Endodermal cell (in vitro differentiated cells): ENCODE measurements at regions not wholly inside any gene's neighbourhood (a gene's known extent, or its start where the extent isn't known, plus 50 kb on each side); places are given as distances from the start of the nearest gene placed in this dataset.

Source experiments
- DNase-seq: peaks from one replicate; pipeline ENCODE4 v3.0.0-alpha.2; 2017
- H3K27ac ChIP-seq: 2 replicates; pipeline ENCODE4 v1.5.1; 2013; ENCODE audit warnings: mild to moderate bottlenecking, low read depth, low read length, moderate library complexity
- H3K27me3 ChIP-seq: 2 replicates; pipeline ENCODE4 v1.6.1; 2013; ENCODE audit warnings: mild to moderate bottlenecking, low read length, moderate library complexity; ENCODE audit not compliant: insufficient read depth, control insufficient read depth, poor library complexity, severe bottlenecking
- H3K36me3 ChIP-seq: 2 replicates; pipeline ENCODE4 v1.7.0; 2013; ENCODE audit warnings: mild to moderate bottlenecking, low read length, moderate library complexity; ENCODE audit not compliant: control insufficient read depth, insufficient read depth
- H3K4me1 ChIP-seq: one replicate; pipeline ENCODE4 v1.7.0; 2013; ENCODE audit warnings: low read length; ENCODE audit not compliant: control insufficient read depth, insufficient read depth
- H3K4me3 ChIP-seq: 2 replicates; pipeline ENCODE4 v1.5.1; 2013; ENCODE audit warnings: mild to moderate bottlenecking, low read length, moderate library complexity
- H3K9ac ChIP-seq: 2 replicates; pipeline ENCODE4 v1.6.1; 2013; ENCODE audit warnings: mild to moderate bottlenecking, low read length, moderate library complexity; ENCODE audit not compliant: poor library complexity, severe bottlenecking; ENCODE audit errors: extremely low read depth
- H3K9me3 ChIP-seq: 2 replicates; pipeline ENCODE4 v1.6.1; 2013; ENCODE audit warnings: mild to moderate bottlenecking, low read length, moderate library complexity; ENCODE audit not compliant: control insufficient read depth
- H3K27ac Mint-ChIP-seq: 2 replicates; pipeline ENCODE4 v1.8.0; 2020; ENCODE audit warnings: mixed read lengths
- H3K27me3 Mint-ChIP-seq: 2 replicates; pipeline ENCODE4 v1.8.0; 2021; ENCODE audit warnings: mild to moderate bottlenecking, mixed read lengths; ENCODE audit not compliant: insufficient read depth
- H3K36me3 Mint-ChIP-seq: 2 replicates; pipeline ENCODE4 v1.8.0; 2020; ENCODE audit warnings: low read depth, mixed read lengths
- H3K4me1 Mint-ChIP-seq: 2 replicates; pipeline ENCODE4 v1.8.0; 2020; ENCODE audit warnings: mixed read lengths
- H3K4me3 Mint-ChIP-seq: 2 replicates; pipeline ENCODE4 v1.8.0; 2020; ENCODE audit warnings: mild to moderate bottlenecking, moderate library complexity, mixed read lengths
- H3K9me3 Mint-ChIP-seq: 2 replicates; pipeline ENCODE4 v1.8.0; 2020; ENCODE audit warnings: mild to moderate bottlenecking, mixed read lengths
- WGBS, 2 experiments: methylation state at CpG; one replicate each; pipeline versions ENCODE4 v1.1.5 to v1.1.7; 2013; ENCODE audit warnings: missing lambda C conversion rate in 2 of 2, mixed read lengths in 1 of 2; ENCODE audit not compliant: insufficient coverage in 1 of 2, insufficient read length in 1 of 2; 5-methylcytosine and 5-hydroxymethylcytosine counted together
- TF ChIP-seq, protein P1 (sequence below): fragments of 200-600 bp; sonication (generic); conservative IDR thresholded peaks from 2 replicates; pipeline ENCODE4 v1.5.0; 2021; ENCODE audit warnings: antibody characterized with exemption, mild to moderate bottlenecking

DNA sequence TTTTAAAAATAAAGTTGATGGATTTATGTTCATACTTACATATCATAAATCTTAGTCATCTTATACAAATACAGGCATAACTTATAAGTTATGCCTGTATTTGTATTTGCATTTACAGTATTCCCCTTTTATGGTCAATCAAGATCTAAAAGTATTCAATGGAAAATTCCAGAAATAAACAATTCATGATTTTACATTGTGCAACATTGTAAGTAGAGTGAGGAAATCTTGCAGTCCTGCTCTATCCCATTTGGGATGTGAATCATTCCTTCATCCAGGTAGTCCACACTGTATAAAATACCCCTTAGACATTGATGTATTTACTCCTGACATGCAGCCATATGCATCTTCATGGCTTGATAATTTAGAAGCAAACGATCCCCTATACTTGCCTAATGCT, 795.3 kb downstream of the SLITRK1 start:
- Mint-ChIP-seq H3K36me3 (peaks cover 2% of the 10 kb centered on the region), H3K9me3 (peaks cover 32% of the 10 kb centered on the region), H3K27ac (no peak overlapping the region), H3K4me1 (no peaks in the 10 kb centered on the region), H3K4me3 (no peak overlapping the region), H3K27me3 (no peaks in the 10 kb centered on the region)
- H3K27ac ChIP-seq, result no peak overlapping the region
- TF ChIP-seq, protein P1, sequence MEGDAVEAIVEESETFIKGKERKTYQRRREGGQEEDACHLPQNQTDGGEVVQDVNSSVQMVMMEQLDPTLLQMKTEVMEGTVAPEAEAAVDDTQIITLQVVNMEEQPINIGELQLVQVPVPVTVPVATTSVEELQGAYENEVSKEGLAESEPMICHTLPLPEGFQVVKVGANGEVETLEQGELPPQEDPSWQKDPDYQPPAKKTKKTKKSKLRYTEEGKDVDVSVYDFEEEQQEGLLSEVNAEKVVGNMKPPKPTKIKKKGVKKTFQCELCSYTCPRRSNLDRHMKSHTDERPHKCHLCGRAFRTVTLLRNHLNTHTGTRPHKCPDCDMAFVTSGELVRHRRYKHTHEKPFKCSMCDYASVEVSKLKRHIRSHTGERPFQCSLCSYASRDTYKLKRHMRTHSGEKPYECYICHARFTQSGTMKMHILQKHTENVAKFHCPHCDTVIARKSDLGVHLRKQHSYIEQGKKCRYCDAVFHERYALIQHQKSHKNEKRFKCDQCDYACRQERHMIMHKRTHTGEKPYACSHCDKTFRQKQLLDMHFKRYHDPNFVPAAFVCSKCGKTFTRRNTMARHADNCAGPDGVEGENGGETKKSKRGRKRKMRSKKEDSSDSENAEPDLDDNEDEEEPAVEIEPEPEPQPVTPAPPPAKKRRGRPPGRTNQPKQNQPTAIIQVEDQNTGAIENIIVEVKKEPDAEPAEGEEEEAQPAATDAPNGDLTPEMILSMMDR, result no peak
- WGBS, 2 experiments, result 80 to 95% methylated on average over 1 of the region's 1 CpG
- peaks cover 22% of the 10 kb centered on the region for H3K9me3 ChIP-seq
- no peak for DNase-seq
- H3K36me3 ChIP-seq, result no peaks in the 10 kb centered on the region
- no peak overlapping the region for H3K9ac ChIP-seq
- H3K4me1 ChIP-seq, result no peaks in the 10 kb centered on the region
- no peaks in the 10 kb centered on the region for H3K27me3 ChIP-seq
- no peak overlapping the region for H3K4me3 ChIP-seq

DNA sequence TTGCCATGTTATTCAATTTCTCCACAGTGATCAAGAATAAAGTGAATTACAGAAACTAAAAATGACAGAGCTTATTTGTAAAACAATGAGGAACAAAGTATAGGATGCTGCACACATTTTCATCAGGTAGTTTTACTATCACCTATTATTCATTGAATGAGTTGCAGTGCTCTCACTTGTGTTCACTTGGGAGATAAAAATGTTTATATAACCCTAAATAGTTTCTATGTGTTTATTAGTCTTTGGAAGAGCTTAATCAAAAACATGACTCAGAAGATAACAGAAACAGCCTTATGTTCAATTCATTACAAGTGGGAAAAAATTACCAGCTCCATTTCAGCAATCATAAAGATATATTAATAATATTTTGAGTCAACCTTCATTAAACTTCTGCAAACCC, 796.2 kb downstream of the SLITRK1 start:
- H3K4me1 Mint-ChIP-seq, result no peaks in the 10 kb centered on the region
- H3K4me3 Mint-ChIP-seq, result no peak overlapping the region
- Histone ChIP-seq H3K4me1 (no peaks in the 10 kb centered on the region), H3K27me3 (no peaks in the 10 kb centered on the region), H3K9me3 (peaks cover 22% of the 10 kb centered on the region), H3K9ac (no peak overlapping the region), H3K4me3 (no peak overlapping the region), H3K27ac (no peak overlapping the region), H3K36me3 (no peaks in the 10 kb centered on the region)
- TF ChIP-seq, protein P1, result no peak
- no peak for DNase-seq
- peaks cover 2% of the 10 kb centered on the region for H3K36me3 Mint-ChIP-seq
- H3K27ac Mint-ChIP-seq, result no peak overlapping the region
- peaks cover 31% of the 10 kb centered on the region for H3K9me3 Mint-ChIP-seq
- H3K27me3 Mint-ChIP-seq, result no peaks in the 10 kb centered on the region

DNA sequence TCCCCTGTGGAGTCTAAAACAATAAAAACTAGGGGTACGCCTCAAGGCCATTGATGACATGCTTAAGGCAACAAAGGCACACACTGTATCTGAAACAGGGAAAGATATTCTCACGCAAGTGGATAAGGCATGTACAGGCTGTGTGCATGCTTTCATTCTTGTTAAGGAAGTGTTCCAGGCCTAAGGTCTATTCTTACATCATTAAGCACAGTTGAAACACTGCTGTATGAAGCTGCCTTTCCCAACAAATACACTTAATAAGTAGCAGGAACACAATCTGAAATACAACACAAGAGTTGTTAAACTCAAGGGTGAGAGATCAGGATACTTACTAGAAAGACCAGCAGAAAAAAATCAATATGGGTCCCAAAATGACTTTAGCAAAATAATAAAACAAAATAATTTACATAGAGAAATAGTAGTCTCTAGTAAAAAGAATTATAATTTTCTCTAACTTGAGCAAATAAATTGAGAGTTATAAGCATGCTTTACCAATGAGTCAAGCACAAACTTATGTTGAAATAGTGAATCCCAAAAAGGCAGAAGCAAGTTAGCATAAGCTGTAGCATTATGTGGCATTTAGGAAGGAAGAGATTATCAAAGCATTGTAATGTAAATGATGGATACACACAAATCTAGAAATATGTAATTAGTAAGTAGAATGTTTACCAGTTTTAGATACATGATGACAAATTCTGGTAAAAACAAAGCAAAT, 796.9 kb downstream of the SLITRK1 start:
- H3K27ac Mint-ChIP-seq, result no peak overlapping the region
- no peak overlapping the region for H3K9ac ChIP-seq
- no peaks in the 10 kb centered on the region for H3K4me1 ChIP-seq
- H3K9me3 ChIP-seq, result peaks cover 18% of the 10 kb centered on the region
- H3K27ac ChIP-seq, result no peak overlapping the region
- no peaks in the 10 kb centered on the region for H3K27me3 ChIP-seq
- TF ChIP-seq, protein P1, result no peak
- H3K4me3 Mint-ChIP-seq, result no peak overlapping the region
- H3K36me3 ChIP-seq, result no peaks in the 10 kb centered on the region
- H3K4me1 Mint-ChIP-seq, result no peaks in the 10 kb centered on the region
- 87 to 93% methylated on average over 2 of the region's 2 CpGs for WGBS, 2 experiments
- H3K9me3 Mint-ChIP-seq, result peaks cover 24% of the 10 kb centered on the region
- DNase-seq, result no peak
- H3K27me3 Mint-ChIP-seq, result no peaks in the 10 kb centered on the region
- no peaks in the 10 kb centered on the region for H3K36me3 Mint-ChIP-seq
- no peak overlapping the region for H3K4me3 ChIP-seq
